CD14-positive monocyte (primary cell): ENCODE measurements at regions not wholly inside any gene's neighbourhood (a gene's known extent, or its start where the extent isn't known, plus 50 kb on each side); places are given as distances from the start of the nearest gene placed in this dataset.

ENCODE experiments used
- DNase-seq, 3 donors: peaks; one replicate each; pipeline ENCODE4 v3.0.0-alpha.2; 2011 to 2022
- H2AFZ ChIP-seq: 2 replicates; pipeline ENCODE4 v1.6.0; 2012; ENCODE audit warnings: mild to moderate bottlenecking, low read depth, low read length, inconsistent platforms; ENCODE audit not compliant: insufficient read depth, poor library complexity, severe bottlenecking
- H3K27ac ChIP-seq, 2 donors: 1 replicate in 1 of 2; 2 replicates in 1 of 2; pipeline ENCODE4 v1.5.1; 2012 to 2013; ENCODE audit warnings: low read length in 2 of 2, control low read depth in 1 of 2, inconsistent platforms in 1 of 2, low read depth in 1 of 2, mild to moderate bottlenecking in 1 of 2
- H3K27me3 ChIP-seq, 2 donors: one replicate each; pipeline versions ENCODE4 v1.6.0 to v1.6.1; 2011 to 2013; ENCODE audit warnings: low read length in 2 of 2; ENCODE audit not compliant: control insufficient read depth in 2 of 2, insufficient read depth in 2 of 2
- H3K36me3 ChIP-seq, 2 donors: replicated peaks in 1 of 2; 1 replicate in 1 of 2; 2 replicates in 1 of 2; pipeline versions ENCODE4 v1.5.1 to v1.6.1; 2012 to 2013; ENCODE audit warnings: low read length in 2 of 2, control low read depth in 1 of 2, inconsistent platforms in 1 of 2, mild to moderate bottlenecking in 1 of 2; ENCODE audit not compliant: insufficient read depth in 2 of 2, control insufficient read depth in 1 of 2
- H3K4me1 ChIP-seq, 2 donors: 1 replicate in 1 of 2; 2 replicates in 1 of 2; pipeline versions ENCODE4 v1.5.1 to v1.6.1; 2012 to 2013; ENCODE audit warnings: low read length in 2 of 2, control low read depth in 1 of 2, inconsistent platforms in 1 of 2, mild to moderate bottlenecking in 1 of 2, moderate library complexity in 1 of 2; ENCODE audit not compliant: insufficient read depth in 2 of 2, control insufficient read depth in 1 of 2
- H3K4me2 ChIP-seq: replicated peaks from 2 replicates; pipeline ENCODE3; 2012; ENCODE audit warnings: low read length, moderate library complexity, mild to moderate bottlenecking; ENCODE audit not compliant: poor library complexity, severe bottlenecking; ENCODE audit errors: extremely low read depth
- H3K4me3 ChIP-seq, 3 experiments: fragments of 200-600 bp in 1 of 3; sonication (generic) in 1 of 3; replicated peaks in 1 of 3; 1 replicate in 2 of 3; 2 replicates in 1 of 3; pipeline ENCODE4 v1.5.1; 2011 to 2013; ENCODE audit warnings: low read length in 3 of 3, mild to moderate bottlenecking in 3 of 3, control low read depth in 2 of 3, low read depth in 2 of 3, inconsistent platforms in 1 of 3, moderate library complexity in 1 of 3
- H3K79me2 ChIP-seq: 2 replicates; pipeline ENCODE4 v1.6.0; 2012; ENCODE audit warnings: mild to moderate bottlenecking, control low read depth, inconsistent platforms, low read length, moderate library complexity; ENCODE audit not compliant: insufficient read depth
- H3K9ac ChIP-seq: 2 replicates; pipeline ENCODE4 v1.6.0; 2017; ENCODE audit warnings: low read length, mild to moderate bottlenecking; ENCODE audit not compliant: insufficient read depth, poor library complexity, severe bottlenecking
- H3K9me3 ChIP-seq, 2 donors: replicated peaks in 1 of 2; 1 replicate in 1 of 2; 2 replicates in 1 of 2; pipeline versions ENCODE4 v1.5.1 to v1.6.1; 2012 to 2013; ENCODE audit warnings: low read length in 2 of 2, control low read depth in 1 of 2; ENCODE audit not compliant: control insufficient read depth in 1 of 2, insufficient read depth in 1 of 2
- H4K20me1 ChIP-seq: 2 replicates; pipeline ENCODE4 v1.6.0; 2012; ENCODE audit warnings: mild to moderate bottlenecking, low read length, control low read depth, moderate library complexity; ENCODE audit not compliant: insufficient read depth
- H3K27ac Mint-ChIP-seq, 7 donors: one replicate each; pipeline ENCODE4 v1.8.0; 2020; ENCODE audit warnings: mild to moderate bottlenecking in 7 of 7, mixed read lengths in 7 of 7, moderate library complexity in 6 of 7, inconsistent platforms in 2 of 7
- H3K27me3 Mint-ChIP-seq, 3 donors: one replicate each; pipeline ENCODE4 v1.8.0; 2021 to 2022; ENCODE audit warnings: low read depth in 3 of 3, mild to moderate bottlenecking in 3 of 3, mixed read lengths in 3 of 3, moderate library complexity in 3 of 3, inconsistent platforms in 1 of 3
- H3K36me3 Mint-ChIP-seq, 2 donors: one replicate each; pipeline ENCODE4 v1.8.0; 2020; ENCODE audit warnings: mixed read lengths in 2 of 2, inconsistent platforms in 1 of 2, mild to moderate bottlenecking in 1 of 2
- H3K4me1 Mint-ChIP-seq: one replicate; pipeline ENCODE4 v1.8.0; 2020; ENCODE audit warnings: mild to moderate bottlenecking, mixed read lengths
- H3K4me3 Mint-ChIP-seq, 2 donors: one replicate each; pipeline ENCODE4 v1.8.0; 2020; ENCODE audit warnings: mild to moderate bottlenecking in 2 of 2, mixed read lengths in 2 of 2, moderate library complexity in 1 of 2
- H3K9me3 Mint-ChIP-seq, 7 donors: one replicate each; pipeline ENCODE4 v1.8.0; 2020 to 2022; ENCODE audit warnings: mixed read lengths in 7 of 7, mild to moderate bottlenecking in 6 of 7, moderate library complexity in 6 of 7, inconsistent platforms in 2 of 7
- CTCF ChIP-seq: fragments of 200-600 bp; IDR thresholded peaks from one replicate; pipeline ENCODE4 v1.8.0; 2022; ENCODE audit warnings: antibody characterized with exemption, mild to moderate bottlenecking
- whole genome bisulfite sequencing: methylation state at CpG from one replicate; pipeline ENCODE4 v1.1.5; 2013; ENCODE audit warnings: missing lambda C conversion rate; ENCODE audit not compliant: insufficient coverage; 5-methylcytosine and 5-hydroxymethylcytosine counted together
- intact Hi-C, 2 donors: fragments of 100-400 bp; cut with micrococcal nuclease; formaldehyde crosslinking; loops; one replicate each; pipeline versions ENCODE4 v1.15.0 to v1.15.1; 2023

GRCh38 chr3:481680-482079, 285.1 kb downstream of the CHL1 start:
- TF ChIP-seq CTCF = no peak
- no peaks in the 10 kb centered on the region for H3K36me3 Mint-ChIP-seq
- H3K27me3 Mint-ChIP-seq = peaks cover 0 to 7% (median 0%) of the 10 kb centered on the region in 3 donors

DNA sequence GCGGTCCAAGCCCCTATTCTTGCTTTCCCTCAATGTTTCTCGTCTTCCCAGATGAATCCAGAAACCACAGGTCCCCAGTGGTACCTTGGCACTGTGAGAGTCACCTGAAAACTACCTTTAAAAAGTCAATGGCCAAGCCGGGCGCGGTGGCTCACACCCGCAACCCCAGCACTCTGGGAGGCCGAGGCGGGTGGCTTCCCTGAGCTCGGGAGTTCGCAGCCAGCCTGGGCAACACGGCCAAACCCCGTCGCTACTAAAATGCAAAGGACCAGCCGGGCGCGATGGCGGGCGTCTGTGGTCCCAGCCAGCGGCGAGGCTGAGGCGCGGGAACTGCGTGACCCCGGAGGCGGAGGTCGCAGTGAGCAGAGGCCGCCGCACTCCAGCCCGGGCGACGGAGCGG, 285.9 kb downstream of the CHL1 start:
- H3K4me1 ChIP-seq = no peaks in the 10 kb centered on the region
- peaks cover 0 to 7% (median 0%) of the 10 kb centered on the region in 3 donors for H3K27me3 Mint-ChIP-seq
- H3K4me3 ChIP-seq = no peak overlapping the region
- peaks cover 1 to 12% (median 10%) of the 10 kb centered on the region in 7 donors for H3K9me3 Mint-ChIP-seq
- intact Hi-C loops = no loop called here
- no peaks in the 10 kb centered on the region for H3K36me3 Mint-ChIP-seq
- no peak overlapping the region for H3K4me2 ChIP-seq
- no peaks in the 10 kb centered on the region for H3K27me3 ChIP-seq
- peaks cover 0 to 4% of the 10 kb centered on the region in 2 donors for H3K9me3 ChIP-seq
- no peaks in the 10 kb centered on the region for H4K20me1 ChIP-seq
- H3K4me1 Mint-ChIP-seq = no peaks in the 10 kb centered on the region
- H3K27ac Mint-ChIP-seq = no peak overlapping the region
- no peak for DNase-seq
- no peak overlapping the region for H2AFZ ChIP-seq
- no peak overlapping the region for H3K27ac ChIP-seq
- no peak for TF ChIP-seq CTCF
- no peak overlapping the region for H3K9ac ChIP-seq
- no peaks in the 10 kb centered on the region for H3K79me2 ChIP-seq
- WGBS = 92% methylated on average over 10 of the region's 32 CpGs
- no peaks in the 10 kb centered on the region for H3K36me3 ChIP-seq
- no peak overlapping the region for H3K4me3 Mint-ChIP-seq

More at GRCh38 chr3:481680-482079, 285.1 kb downstream of the CHL1 start:
- H3K79me2 ChIP-seq = no peaks in the 10 kb centered on the region
- no peak overlapping the region for H3K4me2 ChIP-seq
- no peak overlapping the region for H3K9ac ChIP-seq
- no peaks in the 10 kb centered on the region for H3K36me3 ChIP-seq
- H3K4me1 ChIP-seq = no peaks in the 10 kb centered on the region
- peaks cover 4 to 12% (median 11%) of the 10 kb centered on the region in 7 donors for H3K9me3 Mint-ChIP-seq
- H3K27me3 ChIP-seq = no peaks in the 10 kb centered on the region
- DNase-seq = no peak
- H3K4me3 Mint-ChIP-seq = no peak overlapping the region
- no peak overlapping the region for H3K27ac Mint-ChIP-seq
- no peak overlapping the region for H3K27ac ChIP-seq
- no CpG with 5 or more reads among the region's 3 CpGs for WGBS
- H4K20me1 ChIP-seq = no peaks in the 10 kb centered on the region
- H3K9me3 ChIP-seq = peaks cover under 1 to 4% of the 10 kb centered on the region in 2 donors
- H3K4me3 ChIP-seq = no peak overlapping the region
- intact Hi-C loops = no loop called here
- H3K4me1 Mint-ChIP-seq = no peaks in the 10 kb centered on the region
- H2AFZ ChIP-seq = no peak overlapping the region
